ENCODE measurements at regions not wholly inside any gene's neighbourhood (a gene's known extent, or its start where the extent isn't known, plus 50 kb on each side); places are given as distances from the start of the nearest gene placed in this dataset.

DNA sequence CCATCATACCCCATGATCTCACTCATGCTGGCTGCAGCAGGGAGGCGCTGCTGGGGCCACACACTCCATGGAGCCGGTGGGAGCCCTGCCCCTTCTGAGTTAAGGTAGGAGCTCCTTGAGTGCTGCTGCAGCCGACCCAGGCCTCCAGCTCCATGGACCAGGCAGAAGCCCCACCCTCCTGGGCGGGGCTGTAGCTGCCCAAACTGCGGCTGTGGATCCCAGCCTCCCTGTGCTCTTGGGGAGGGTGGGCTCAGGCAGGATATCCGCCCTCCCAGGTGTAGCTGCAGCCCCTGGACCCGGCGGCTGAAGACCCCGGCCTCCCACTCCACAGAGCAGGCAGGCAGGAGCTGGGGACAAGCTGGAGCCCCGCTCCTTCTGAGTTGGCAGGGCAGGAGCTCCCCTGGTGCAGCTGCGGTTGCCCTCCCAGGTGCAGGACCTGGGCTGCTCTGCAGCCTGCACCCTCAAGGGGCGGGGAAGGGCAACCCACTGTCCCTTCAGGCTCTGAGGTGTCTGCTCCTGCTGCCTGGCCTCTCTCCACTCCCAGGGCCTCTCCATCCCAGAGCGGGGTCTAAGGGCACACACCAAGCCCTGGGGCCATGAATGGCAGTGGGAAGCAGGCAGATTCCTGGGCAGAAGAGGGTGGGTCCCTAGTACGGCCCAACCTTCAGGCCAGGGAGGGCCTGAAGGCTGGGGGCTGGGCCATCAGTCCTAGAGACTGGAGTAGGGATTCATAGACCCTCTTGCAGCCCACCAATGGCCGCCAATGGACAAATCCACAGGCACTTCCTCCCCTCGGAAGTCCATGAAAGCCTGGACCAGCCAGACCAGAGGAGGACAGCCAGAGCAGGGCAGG is 466.1 kb downstream of the DTHD1 start:
- H3K4me1 ChIP-seq (ENCODE audit: insufficient read depth, low read length, severe bottlenecking) = no peaks in the 10 kb centered on the region
- H3K4me2 ChIP-seq (ENCODE audit: low read length) = no peak overlapping the region
- H3K27me3 ChIP-seq (ENCODE audit: insufficient read depth, low read length) = no peaks in the 10 kb centered on the region
- TF ChIP-seq EZH2 (IDR thresholded peaks at IDR 0.05; ENCODE audit: borderline replicate concordance, low read length) = no peak
- TF ChIP-seq, protein P1, sequence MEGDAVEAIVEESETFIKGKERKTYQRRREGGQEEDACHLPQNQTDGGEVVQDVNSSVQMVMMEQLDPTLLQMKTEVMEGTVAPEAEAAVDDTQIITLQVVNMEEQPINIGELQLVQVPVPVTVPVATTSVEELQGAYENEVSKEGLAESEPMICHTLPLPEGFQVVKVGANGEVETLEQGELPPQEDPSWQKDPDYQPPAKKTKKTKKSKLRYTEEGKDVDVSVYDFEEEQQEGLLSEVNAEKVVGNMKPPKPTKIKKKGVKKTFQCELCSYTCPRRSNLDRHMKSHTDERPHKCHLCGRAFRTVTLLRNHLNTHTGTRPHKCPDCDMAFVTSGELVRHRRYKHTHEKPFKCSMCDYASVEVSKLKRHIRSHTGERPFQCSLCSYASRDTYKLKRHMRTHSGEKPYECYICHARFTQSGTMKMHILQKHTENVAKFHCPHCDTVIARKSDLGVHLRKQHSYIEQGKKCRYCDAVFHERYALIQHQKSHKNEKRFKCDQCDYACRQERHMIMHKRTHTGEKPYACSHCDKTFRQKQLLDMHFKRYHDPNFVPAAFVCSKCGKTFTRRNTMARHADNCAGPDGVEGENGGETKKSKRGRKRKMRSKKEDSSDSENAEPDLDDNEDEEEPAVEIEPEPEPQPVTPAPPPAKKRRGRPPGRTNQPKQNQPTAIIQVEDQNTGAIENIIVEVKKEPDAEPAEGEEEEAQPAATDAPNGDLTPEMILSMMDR (IDR thresholded peaks at IDR 0.05; ENCODE audit: low read length) = no peak
- no peak overlapping the region for H2AFZ ChIP-seq (ENCODE audit: low read length)
- no peaks in the 10 kb centered on the region for H3K79me2 ChIP-seq (ENCODE audit: insufficient read depth, low read length)
- no peak overlapping the region for H3K9ac ChIP-seq (ENCODE audit: low read length)
- H4K20me1 ChIP-seq (ENCODE audit: insufficient read depth, low read length) = no peaks in the 10 kb centered on the region
- no peak overlapping the region for H3K4me3 ChIP-seq (ENCODE audit: low read depth, low read length, poor library complexity, severe bottlenecking)
- H3K9me2 ChIP-seq (ENCODE audit: low read depth, low read length) = no peaks in the 10 kb centered on the region
- H3K27ac ChIP-seq (ENCODE audit: low read depth, low read length, poor library complexity, severe bottlenecking) = no peak overlapping the region
- H3K36me3 ChIP-seq (ENCODE audit: insufficient read depth, low read length) = no peaks in the 10 kb centered on the region
- no peaks in the 10 kb centered on the region for H3F3A ChIP-seq (ENCODE audit: insufficient read depth, low read length)
- H3K9me3 ChIP-seq (ENCODE audit: low read length) = no peaks in the 10 kb centered on the region

DNA sequence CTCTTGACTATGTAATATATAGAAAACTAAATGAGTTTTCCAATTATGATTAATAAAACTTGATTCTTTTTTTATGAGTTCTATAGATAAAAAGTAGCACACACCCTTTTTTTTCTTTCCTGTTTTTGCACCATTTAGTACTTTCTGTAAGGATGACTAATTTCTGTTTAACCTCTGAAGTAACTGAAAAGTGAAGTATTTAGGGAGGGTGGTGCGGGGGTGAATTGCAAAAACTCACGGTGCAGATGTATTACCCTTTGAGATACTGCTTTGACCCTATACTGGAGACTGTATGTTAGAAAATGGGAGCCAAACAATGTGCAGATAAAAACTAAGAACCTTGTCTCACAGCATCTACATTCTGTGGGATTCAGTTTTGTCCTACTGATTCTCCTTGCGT is 471.6 kb downstream of the DTHD1 start:
- no peak for TF ChIP-seq EZH2 (IDR thresholded peaks at IDR 0.05; ENCODE audit: borderline replicate concordance, low read length)
- TF ChIP-seq, protein P1 (IDR thresholded peaks at IDR 0.05; ENCODE audit: low read length) = no peak
- no peak overlapping the region for H3K4me2 ChIP-seq (ENCODE audit: low read length)
- H3K9me3 ChIP-seq (ENCODE audit: low read length) = no peaks in the 10 kb centered on the region

DNA sequence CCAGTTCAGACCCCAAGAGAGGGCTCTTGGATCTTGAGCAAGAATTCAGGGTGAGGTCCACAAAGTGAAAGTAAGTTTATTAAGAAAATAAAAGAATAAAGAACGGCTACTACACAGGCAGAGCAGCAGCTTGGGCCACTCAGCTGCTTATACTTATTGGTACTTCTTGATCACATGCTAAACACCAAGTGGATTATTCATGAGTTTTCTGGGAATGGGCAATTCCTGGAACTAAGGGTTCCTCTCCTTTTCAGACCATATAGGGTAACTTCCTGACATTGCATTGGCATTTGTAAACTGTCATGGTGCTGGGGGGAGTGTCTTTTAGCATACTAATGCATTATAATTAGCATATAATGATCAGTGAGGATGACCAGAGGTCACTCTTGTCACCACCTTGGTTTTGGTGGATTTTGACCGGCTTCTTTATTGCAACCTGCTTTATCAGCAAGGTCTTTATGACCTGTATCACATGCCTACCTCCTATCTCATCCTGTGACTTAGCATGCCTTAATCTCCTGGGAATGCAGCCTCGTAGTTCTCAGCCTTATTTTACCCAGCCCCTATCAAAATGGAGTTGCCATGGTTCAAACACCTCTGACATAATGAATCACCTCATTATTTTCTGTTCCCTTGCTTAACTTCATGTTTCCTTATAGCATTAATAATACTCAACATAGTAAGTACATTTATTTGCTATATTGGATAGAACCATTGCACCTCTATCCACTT is 476.3 kb downstream of the DTHD1 start:
- no peak overlapping the region for H3K4me2 ChIP-seq (ENCODE audit: low read length)
- no peak overlapping the region for H2AFZ ChIP-seq (ENCODE audit: low read length)
- no peak overlapping the region for H3K27ac ChIP-seq (ENCODE audit: low read depth, low read length, poor library complexity, severe bottlenecking)
- no peaks in the 10 kb centered on the region for H3F3A ChIP-seq (ENCODE audit: insufficient read depth, low read length)
- no peak for TF ChIP-seq EZH2 (IDR thresholded peaks at IDR 0.05; ENCODE audit: borderline replicate concordance, low read length)
- TF ChIP-seq, protein P1 (IDR thresholded peaks at IDR 0.05; ENCODE audit: low read length) = no peak
- no peaks in the 10 kb centered on the region for H3K9me2 ChIP-seq (ENCODE audit: low read depth, low read length)
- H3K79me2 ChIP-seq (ENCODE audit: insufficient read depth, low read length) = no peaks in the 10 kb centered on the region
- H3K27me3 ChIP-seq (ENCODE audit: insufficient read depth, low read length) = no peaks in the 10 kb centered on the region
- no peak overlapping the region for H3K9ac ChIP-seq (ENCODE audit: low read length)
- no peaks in the 10 kb centered on the region for H3K4me1 ChIP-seq (ENCODE audit: insufficient read depth, low read length, severe bottlenecking)
- no peaks in the 10 kb centered on the region for H4K20me1 ChIP-seq (ENCODE audit: insufficient read depth, low read length)
- H3K36me3 ChIP-seq (ENCODE audit: insufficient read depth, low read length) = no peaks in the 10 kb centered on the region
- no peaks in the 10 kb centered on the region for H3K9me3 ChIP-seq (ENCODE audit: low read length)
- H3K4me3 ChIP-seq (ENCODE audit: low read depth, low read length, poor library complexity, severe bottlenecking) = no peak overlapping the region

More for the DNA sequence above, 471.6 kb downstream of the DTHD1 start:
- no peak overlapping the region for H3K27ac ChIP-seq (ENCODE audit: low read depth, low read length, poor library complexity, severe bottlenecking)
- H3K4me3 ChIP-seq (ENCODE audit: low read depth, low read length, poor library complexity, severe bottlenecking) = no peak overlapping the region
- H4K20me1 ChIP-seq (ENCODE audit: insufficient read depth, low read length) = no peaks in the 10 kb centered on the region
- H3K79me2 ChIP-seq (ENCODE audit: insufficient read depth, low read length) = no peaks in the 10 kb centered on the region
- no peaks in the 10 kb centered on the region for H3K4me1 ChIP-seq (ENCODE audit: insufficient read depth, low read length, severe bottlenecking)
- H3K27me3 ChIP-seq (ENCODE audit: insufficient read depth, low read length) = no peaks in the 10 kb centered on the region
- H3K9me2 ChIP-seq (ENCODE audit: low read depth, low read length) = no peaks in the 10 kb centered on the region
- H3K9ac ChIP-seq (ENCODE audit: low read length) = no peak overlapping the region
- H3F3A ChIP-seq (ENCODE audit: insufficient read depth, low read length) = no peaks in the 10 kb centered on the region
- no peak overlapping the region for H2AFZ ChIP-seq (ENCODE audit: low read length)
- no peaks in the 10 kb centered on the region for H3K36me3 ChIP-seq (ENCODE audit: insufficient read depth, low read length)

Measured in OCI-LY1 (cell line).